Osteocyte (in vitro differentiated cells): ENCODE measurements at regions not wholly inside any gene's neighbourhood (a gene's known extent, or its start where the extent isn't known, plus 50 kb on each side); places are given as distances from the start of the nearest gene placed in this dataset.

Source experiments
- DNase-seq: peaks from one replicate; pipeline ENCODE4 v3.0.0; 2021; ENCODE audit warnings: mixed read lengths; ENCODE audit not compliant: unreplicated experiment; ENCODE audit errors: extremely low spot score
- H3K27ac Mint-ChIP-seq: one replicate; pipeline ENCODE4 v1.8.0; 2021; ENCODE audit warnings: mild to moderate bottlenecking, mixed read lengths; ENCODE audit not compliant: unreplicated experiment
- H3K27me3 Mint-ChIP-seq: one replicate; pipeline ENCODE4 v1.8.0; 2021; ENCODE audit warnings: mixed read lengths; ENCODE audit not compliant: unreplicated experiment
- H3K36me3 Mint-ChIP-seq: one replicate; pipeline ENCODE4 v1.8.0; 2021; ENCODE audit warnings: mixed read lengths; ENCODE audit not compliant: unreplicated experiment
- H3K4me1 Mint-ChIP-seq: one replicate; pipeline ENCODE4 v1.8.0; 2021; ENCODE audit warnings: mixed read lengths; ENCODE audit not compliant: unreplicated experiment
- H3K4me3 Mint-ChIP-seq: one replicate; pipeline ENCODE4 v1.8.0; 2021; ENCODE audit warnings: mild to moderate bottlenecking, moderate library complexity, mixed read lengths; ENCODE audit not compliant: unreplicated experiment
- H3K9me3 Mint-ChIP-seq: one replicate; pipeline ENCODE4 v1.8.0; 2021; ENCODE audit warnings: mixed read lengths; ENCODE audit not compliant: unreplicated experiment
- TF ChIP-seq, protein P1 (sequence below): fragments of 200-600 bp; sonication (generic); IDR thresholded peaks from 2 replicates; pipeline ENCODE4 v1.5.0; 2021; ENCODE audit warnings: antibody characterized with exemption, mild to moderate bottlenecking, moderate library complexity

- no peaks in the 10 kb centered on the region for H3K9me3 Mint-ChIP-seq
These were observed 519.2 kb downstream of the KIF4B start for GRCh38 chr5:155532621-155533311.

DNA sequence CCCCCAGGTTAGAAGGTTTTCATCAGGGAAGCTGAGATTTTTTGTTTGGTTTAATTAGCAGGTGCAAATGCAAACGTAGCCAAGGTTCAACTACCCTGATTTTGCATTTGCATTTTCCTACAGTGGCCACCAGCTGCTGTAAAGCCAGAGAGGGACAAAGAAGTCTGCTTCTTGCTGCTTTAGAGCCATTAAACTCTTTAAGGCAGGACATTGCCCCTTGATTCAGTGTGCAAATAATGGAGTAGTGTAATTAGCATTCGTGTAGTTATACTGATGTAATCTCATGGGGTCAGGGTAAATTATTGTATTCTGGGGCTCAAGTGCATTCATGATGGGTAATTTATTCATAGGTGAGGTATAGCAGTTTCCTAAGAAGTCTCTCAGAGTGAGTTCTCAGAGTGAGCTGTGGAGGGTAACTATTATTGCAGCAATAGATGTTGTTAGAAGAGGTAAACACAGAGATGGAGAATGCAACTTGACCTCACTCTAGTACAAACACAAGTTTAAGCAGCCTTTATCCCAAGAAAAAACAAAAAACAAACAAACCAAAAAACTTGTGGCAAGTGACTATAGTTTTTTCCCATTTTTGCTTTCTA lies 526.5 kb downstream of the KIF4B start:
- Mint-ChIP-seq H3K4me1 (no peaks in the 10 kb centered on the region), H3K36me3 (no peaks in the 10 kb centered on the region), H3K27ac (no peak overlapping the region), H3K27me3 (no peaks in the 10 kb centered on the region), H3K4me3 (no peak overlapping the region), H3K9me3 (peaks cover 3% of the 10 kb centered on the region)
- TF ChIP-seq, protein P1, sequence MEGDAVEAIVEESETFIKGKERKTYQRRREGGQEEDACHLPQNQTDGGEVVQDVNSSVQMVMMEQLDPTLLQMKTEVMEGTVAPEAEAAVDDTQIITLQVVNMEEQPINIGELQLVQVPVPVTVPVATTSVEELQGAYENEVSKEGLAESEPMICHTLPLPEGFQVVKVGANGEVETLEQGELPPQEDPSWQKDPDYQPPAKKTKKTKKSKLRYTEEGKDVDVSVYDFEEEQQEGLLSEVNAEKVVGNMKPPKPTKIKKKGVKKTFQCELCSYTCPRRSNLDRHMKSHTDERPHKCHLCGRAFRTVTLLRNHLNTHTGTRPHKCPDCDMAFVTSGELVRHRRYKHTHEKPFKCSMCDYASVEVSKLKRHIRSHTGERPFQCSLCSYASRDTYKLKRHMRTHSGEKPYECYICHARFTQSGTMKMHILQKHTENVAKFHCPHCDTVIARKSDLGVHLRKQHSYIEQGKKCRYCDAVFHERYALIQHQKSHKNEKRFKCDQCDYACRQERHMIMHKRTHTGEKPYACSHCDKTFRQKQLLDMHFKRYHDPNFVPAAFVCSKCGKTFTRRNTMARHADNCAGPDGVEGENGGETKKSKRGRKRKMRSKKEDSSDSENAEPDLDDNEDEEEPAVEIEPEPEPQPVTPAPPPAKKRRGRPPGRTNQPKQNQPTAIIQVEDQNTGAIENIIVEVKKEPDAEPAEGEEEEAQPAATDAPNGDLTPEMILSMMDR: no peak
- no peak for DNase-seq

More at GRCh38 chr5:155532621-155533311, 519.2 kb downstream of the KIF4B start:
- Mint-ChIP-seq H3K4me1 (no peaks in the 10 kb centered on the region), H3K36me3 (no peaks in the 10 kb centered on the region), H3K27ac (no peak overlapping the region), H3K27me3 (no peaks in the 10 kb centered on the region), H3K4me3 (no peak overlapping the region)
- TF ChIP-seq, protein P1: no peak
- no peak for DNase-seq

GRCh38 chr5:155546075-155546474 lies 532.5 kb downstream of the KIF4B start:
- Mint-ChIP-seq H3K4me1 (no peaks in the 10 kb centered on the region), H3K36me3 (no peaks in the 10 kb centered on the region), H3K9me3 (peaks cover 22% of the 10 kb centered on the region), H3K4me3 (no peak overlapping the region), H3K27me3 (no peaks in the 10 kb centered on the region), H3K27ac (no peak overlapping the region)
- DNase-seq: no peak
- TF ChIP-seq, protein P1: no peak

- Mint-ChIP-seq H3K4me3 (no peak overlapping the region), H3K4me1 (no peaks in the 10 kb centered on the region), H3K9me3 (peaks cover 32% of the 10 kb centered on the region), H3K27me3 (no peaks in the 10 kb centered on the region), H3K36me3 (no peaks in the 10 kb centered on the region), H3K27ac (no peak overlapping the region)
- TF ChIP-seq, protein P1: no peak
- DNase-seq: no peak
These were observed 540.9 kb downstream of the KIF4B start for GRCh38 chr5:155554500-155554899.

GRCh38 chr5:155556222-155556621 lies 542.7 kb downstream of the KIF4B start:
- no peak overlapping the region for H3K27ac Mint-ChIP-seq
- peaks cover 20% of the 10 kb centered on the region for H3K9me3 Mint-ChIP-seq
- no peaks in the 10 kb centered on the region for H3K36me3 Mint-ChIP-seq
- no peaks in the 10 kb centered on the region for H3K27me3 Mint-ChIP-seq
- TF ChIP-seq, protein P1: no peak
- H3K4me3 Mint-ChIP-seq: no peak overlapping the region
- no peak for DNase-seq
- H3K4me1 Mint-ChIP-seq: no peaks in the 10 kb centered on the region
